NCI-H2029 (cell line): ENCODE measurements at regions not wholly inside any gene's neighbourhood (a gene's known extent, or its start where the extent isn't known, plus 50 kb on each side); places are given as distances from the start of the nearest gene placed in this dataset.

Experiments used
- DNase-seq: peaks from one replicate; lab custom pipeline; 2025; lab: John Stamatoyannopoulos, UW

GRCh38 chr15:39181056-39181747, 399.7 kb upstream of the THBS1 start:
- no peak for DNase-seq

GRCh38 chr15:39181940-39182339, 398.9 kb upstream of the THBS1 start:
- DNase-seq: no peak

- DNase-seq: no peak
These were observed 397.6 kb upstream of the THBS1 start for GRCh38 chr15:39183164-39183881.

- DNase-seq: no peak
These were observed 396.0 kb upstream of the THBS1 start for GRCh38 chr15:39184701-39185390.

GRCh38 chr15:39188314-39188713, 392.6 kb upstream of the THBS1 start:
- no peak for DNase-seq

- DNase-seq: no peak
These were observed 391.9 kb upstream of the THBS1 start for GRCh38 chr15:39188930-39189329.

GRCh38 chr15:39191871-39192291, 389.0 kb upstream of the THBS1 start:
- DNase-seq: no peak

GRCh38 chr15:39192351-39192750, 388.5 kb upstream of the THBS1 start:
- DNase-seq: no peak

- no peak for DNase-seq
These were observed 387.8 kb upstream of the THBS1 start for GRCh38 chr15:39192979-39193560.

GRCh38 chr15:39193611-39194010, 387.3 kb upstream of the THBS1 start:
- no peak for DNase-seq

GRCh38 chr15:39194106-39194830, 386.6 kb upstream of the THBS1 start:
- DNase-seq: no peak

GRCh38 chr15:39195961-39196486, 384.9 kb upstream of the THBS1 start:
- DNase-seq: no peak

- no peak for DNase-seq
These were observed 382.6 kb upstream of the THBS1 start for GRCh38 chr15:39198044-39199000.

- DNase-seq: no peak
These were observed 381.8 kb upstream of the THBS1 start for GRCh38 chr15:39199076-39199475.

- no peak for DNase-seq
These were observed 380.3 kb upstream of the THBS1 start for GRCh38 chr15:39200586-39200985.

GRCh38 chr15:39202641-39203040, 378.2 kb upstream of the THBS1 start:
- DNase-seq: no peak

- no peak for DNase-seq
These were observed 376.8 kb upstream of the THBS1 start for GRCh38 chr15:39204031-39204430.

GRCh38 chr15:39205081-39205480, 375.8 kb upstream of the THBS1 start:
- no peak for DNase-seq

GRCh38 chr15:39205506-39206371, 375.1 kb upstream of the THBS1 start:
- no peak for DNase-seq
